HG03521 (cell line): ENCODE measurements at regions not wholly inside any gene's neighbourhood (a gene's known extent, or its start where the extent isn't known, plus 50 kb on each side); places are given as distances from the start of the nearest gene placed in this dataset.

ENCODE experiments used
- ATAC-seq: cut with Tn5 transposase; IDR thresholded peaks from one replicate; pipeline ENCODE4 v1.9.1; 2021; ENCODE audit warnings: mild to moderate bottlenecking, moderate library complexity; ENCODE audit not compliant: unreplicated experiment

DNA sequence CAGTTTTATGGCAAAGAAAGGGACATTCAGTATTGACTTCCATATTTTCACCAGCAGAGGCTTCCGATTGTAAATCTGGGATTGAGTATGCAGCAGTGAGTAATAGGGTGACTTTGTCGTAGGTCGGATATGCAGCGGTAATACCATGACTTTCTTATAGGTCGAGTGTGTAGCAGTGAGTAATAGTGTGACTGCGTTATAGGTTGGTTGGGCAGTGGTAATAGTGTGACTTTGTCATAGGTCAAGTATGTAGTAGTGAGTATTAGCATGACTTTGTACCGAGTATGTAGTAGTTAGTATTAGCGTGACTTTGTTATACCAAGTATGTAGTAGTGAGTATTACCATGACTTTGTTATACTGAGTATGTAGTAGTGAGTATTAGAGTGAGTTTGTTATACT is 268.2 kb upstream of the ADARB2 start:
- ATAC-seq: no peak

DNA sequence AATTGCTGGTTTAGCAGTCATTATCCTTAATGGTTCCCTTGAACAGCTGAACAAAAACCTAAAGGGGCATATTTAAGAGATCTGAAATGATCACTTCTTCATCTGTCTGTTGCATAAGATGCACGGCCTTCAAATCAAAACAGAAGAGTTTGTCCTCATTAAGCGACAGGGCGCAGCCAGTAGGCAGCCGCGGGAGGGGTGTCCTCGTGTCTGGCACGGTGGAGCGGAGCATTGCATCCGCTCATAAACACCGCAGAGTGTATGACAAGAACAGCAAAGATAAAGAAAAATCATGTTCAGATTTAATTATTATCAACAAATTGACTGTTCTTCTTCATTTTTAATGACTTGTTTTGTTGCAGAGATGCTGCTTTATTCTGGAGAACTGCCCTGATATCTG is 255.6 kb upstream of the ADARB2 start:
- no peak for ATAC-seq

DNA sequence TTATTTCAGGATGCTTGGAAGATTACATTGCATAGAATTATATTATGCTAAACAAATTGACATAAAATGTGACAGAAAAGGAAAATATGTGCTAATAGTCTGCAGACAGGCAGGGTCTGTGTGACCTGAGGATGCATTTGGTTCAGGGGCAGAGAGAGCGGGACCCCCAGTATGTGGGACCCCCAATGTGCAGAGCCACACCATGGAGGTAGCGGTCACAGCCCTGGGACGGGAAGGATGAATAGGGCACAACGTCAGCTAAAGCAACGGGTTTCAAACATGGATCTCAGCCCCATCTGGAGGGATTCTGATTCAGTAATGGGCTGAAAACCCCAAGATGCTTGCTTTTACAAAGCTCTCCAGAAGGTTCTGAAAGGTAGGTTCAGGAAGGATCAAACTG is 251.8 kb upstream of the ADARB2 start:
- ATAC-seq: no peak

DNA sequence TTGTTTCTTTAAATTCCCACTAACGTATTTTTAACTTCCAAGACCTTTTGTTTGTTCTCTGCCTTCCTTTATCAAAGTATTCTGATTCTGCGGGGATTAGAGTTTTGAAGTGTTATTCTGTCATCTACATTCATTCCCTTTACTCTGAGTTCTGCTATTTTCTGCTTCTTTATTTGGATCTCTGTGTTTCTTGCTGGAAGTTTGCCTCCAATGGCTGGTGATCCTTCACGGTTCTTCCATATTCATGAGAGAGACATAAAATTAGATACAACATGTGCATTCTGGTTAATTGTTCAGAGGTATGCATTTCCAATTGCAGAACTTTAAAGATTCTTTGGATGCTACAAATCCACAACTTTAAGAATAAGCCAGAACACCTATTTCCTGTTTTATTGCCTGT is 244.7 kb upstream of the ADARB2 start:
- no peak for ATAC-seq

DNA sequence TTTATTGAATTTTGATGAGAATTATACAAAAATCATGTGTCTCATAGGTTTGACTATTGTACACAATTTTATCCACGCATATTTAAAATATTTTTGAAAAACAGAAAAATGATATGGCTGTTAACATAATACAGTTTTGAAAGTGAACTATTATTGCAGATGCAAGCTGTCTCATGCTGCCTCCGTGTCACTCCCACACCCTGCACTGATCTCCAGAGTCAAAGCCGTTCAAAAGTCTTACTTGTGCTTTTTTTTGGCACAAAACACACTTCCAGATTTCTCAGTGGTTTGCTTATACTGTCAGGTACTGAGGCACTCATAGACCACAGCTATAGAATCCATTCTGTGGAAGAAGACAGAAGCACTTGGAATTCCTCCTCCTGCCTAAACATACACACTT is 243.1 kb upstream of the ADARB2 start:
- ATAC-seq: no peak

DNA sequence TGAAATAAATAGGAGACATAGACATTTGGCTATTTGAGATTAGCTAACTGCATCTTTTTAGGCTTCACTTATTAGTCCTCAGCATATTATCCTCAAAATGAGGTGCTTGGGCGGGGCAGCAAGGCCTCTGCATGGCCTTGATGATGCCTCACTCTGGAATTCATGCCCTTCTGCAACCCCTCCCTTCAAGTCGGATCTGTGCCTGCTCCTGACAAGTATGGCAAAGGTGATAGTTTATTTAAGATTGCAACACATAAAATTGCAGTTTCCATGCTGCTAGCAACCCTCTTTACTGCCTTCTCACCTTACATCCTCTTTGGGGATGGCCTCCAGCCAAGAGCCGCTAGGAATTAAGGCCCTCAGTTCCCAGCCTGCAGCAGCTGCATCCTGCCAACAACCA is 241.3 kb upstream of the ADARB2 start:
- no peak for ATAC-seq

DNA sequence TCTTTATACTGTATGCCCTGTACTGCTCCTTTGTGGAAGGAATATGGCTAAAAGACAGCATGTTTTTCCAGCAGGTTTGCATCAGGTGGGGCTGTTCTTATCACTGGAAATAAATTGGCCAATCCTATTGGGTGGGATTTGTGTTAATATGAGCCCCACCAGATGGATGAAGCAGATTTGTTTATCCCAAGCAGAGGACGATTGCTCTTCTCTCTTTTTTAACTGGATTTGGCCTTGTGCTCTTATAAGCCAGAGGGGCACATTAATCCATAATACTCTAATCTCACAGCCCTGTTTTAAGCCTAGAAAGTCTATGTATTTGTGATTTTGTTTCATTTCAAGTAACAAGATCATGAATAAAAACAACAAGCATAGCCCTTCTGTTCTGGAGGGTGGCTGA is 240.1 kb upstream of the ADARB2 start:
- no peak for ATAC-seq

DNA sequence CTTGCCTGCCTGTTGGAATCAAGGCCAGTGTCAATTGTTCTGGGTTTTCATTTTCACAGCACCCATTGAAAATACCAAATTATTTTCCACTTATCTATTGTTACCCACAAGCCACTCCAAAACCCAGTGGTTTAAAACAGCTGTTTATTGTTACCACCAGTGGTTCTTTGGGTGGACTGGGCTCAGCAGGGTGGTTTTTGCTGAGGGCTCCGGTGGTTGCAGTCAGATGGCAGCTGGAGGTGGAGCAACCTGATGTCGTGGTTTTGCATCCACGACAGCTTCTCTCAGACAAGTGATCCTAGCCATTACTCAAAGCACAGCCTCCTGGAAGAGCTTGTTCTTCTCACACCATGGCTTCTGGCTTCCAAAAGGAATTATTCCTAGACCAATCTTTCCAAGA is 235.1 kb upstream of the ADARB2 start:
- no peak for ATAC-seq

DNA sequence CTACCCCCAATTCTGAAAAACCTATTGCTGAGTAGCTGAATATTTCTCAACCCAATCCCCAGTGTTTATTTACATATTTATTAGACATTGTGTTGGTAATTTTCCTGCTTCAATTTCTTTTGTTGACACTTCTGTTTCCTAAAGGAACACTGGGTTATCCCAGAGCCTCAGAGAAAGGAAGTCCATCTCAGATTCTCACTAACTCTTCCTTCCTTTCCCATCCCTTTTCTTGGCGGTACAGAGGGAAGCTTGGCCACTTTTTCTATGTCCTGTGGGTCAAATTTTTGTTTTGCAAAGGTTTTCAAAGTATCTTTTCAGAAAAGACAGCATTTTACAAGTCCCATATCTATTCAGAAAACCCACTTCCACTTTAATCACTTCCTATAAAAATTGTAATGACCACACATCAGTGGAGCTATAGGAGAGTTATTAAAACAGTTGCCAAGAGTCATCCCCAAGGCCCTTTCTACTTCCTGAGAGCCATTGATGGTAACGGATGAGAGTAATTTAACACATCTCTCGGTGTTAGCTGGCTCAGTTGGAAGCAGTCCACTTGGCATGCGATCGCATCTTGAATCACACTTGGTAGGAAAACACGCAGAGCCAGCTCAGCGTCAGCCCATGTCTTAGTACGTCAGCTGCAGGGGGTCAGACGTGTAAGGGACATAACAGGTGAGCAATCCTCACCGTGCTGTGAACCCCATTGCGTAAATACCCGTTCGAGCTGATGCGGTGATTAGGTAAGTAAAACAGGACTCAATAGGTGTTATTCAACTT is 231.1 kb upstream of the ADARB2 start:
- ATAC-seq: no peak

DNA sequence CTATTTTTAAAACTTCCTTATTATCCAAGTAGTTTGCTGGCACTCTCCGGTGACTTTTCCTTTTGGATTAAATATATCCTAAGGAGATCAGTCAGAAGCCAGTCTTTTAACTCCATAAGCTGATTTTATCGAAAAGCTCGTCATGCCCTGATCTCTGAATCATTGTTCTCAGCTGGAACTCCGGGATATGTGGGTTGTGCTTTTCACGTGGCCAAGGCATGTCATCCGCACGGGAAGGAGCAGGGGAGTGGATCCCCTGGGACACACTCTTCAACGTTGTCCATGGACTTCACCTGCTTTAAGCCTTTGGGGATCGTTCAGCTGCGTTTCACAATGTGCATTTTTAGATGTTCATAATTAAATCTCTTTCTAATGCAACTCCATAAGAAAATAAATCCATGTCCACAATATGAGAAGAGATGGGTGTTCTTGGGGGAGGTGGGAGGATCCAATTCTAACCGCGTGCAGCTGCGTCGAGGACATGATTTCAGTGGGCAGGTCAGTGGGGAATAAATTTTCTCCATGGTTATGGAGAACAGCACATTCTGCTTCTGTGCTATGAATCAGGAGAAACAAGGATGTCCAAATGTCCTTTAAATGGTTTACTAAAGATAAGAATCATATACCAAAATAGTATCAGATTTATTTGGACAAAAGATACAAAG is 229.5 kb upstream of the ADARB2 start:
- ATAC-seq: no peak

DNA sequence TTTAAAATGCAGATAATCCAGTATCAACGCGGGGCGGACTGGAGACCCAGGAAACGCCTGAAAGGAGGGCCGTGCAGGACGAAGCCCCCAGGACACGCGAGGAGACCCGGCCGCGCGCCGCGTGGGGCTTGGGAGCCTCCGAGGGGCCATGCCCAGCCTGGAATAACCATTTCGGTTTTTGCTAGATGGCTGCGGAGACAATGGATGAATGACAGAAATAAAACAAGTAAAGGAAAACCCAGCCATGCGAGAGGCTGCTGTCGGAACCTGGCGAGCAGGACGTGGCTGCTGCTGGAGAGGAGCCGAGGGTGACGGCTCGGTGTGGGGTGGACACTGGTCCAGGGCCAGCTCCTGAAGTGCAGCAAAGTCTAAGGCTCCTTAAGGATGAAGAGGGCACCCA is 227.2 kb upstream of the ADARB2 start:
- ATAC-seq: no peak

DNA sequence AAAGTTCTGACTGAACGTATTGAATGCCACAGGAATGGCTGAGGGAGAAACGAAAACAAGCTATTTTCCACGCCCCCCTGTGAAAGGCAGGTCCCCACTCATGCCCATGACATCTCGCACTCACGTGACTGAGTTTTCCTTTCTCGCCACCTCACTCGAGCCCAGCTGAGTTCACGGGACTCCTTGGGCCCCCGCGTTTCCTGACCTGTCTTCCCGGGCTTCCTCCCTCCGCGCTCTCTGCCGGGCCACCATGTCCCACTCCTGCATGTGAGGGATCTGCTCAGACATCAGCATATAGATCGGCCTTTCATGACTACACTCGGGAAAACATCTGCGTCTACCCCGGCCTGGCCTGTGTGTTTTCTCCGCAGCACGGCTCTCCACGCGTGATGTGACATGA is 226.0 kb upstream of the ADARB2 start:
- ATAC-seq: no peak

DNA sequence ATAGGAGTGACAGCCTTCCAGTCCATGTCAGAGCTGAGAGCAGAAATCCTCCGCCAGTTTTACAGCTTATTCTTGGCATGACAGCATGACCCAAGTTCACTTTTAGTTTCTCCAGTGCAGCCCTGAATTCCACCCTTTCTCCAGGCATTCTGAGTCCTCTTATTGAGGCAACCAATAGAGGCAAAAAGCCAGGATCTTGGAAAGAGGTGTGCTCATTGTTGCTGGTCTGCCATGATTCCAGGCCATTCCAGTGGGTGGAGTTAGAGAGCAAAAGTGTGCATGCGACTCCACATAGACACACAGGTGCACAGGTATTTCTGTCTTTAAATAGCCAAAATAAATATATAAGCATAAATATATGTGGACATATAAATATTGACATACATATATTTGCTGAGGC is 224.7 kb upstream of the ADARB2 start:
- ATAC-seq: no peak

DNA sequence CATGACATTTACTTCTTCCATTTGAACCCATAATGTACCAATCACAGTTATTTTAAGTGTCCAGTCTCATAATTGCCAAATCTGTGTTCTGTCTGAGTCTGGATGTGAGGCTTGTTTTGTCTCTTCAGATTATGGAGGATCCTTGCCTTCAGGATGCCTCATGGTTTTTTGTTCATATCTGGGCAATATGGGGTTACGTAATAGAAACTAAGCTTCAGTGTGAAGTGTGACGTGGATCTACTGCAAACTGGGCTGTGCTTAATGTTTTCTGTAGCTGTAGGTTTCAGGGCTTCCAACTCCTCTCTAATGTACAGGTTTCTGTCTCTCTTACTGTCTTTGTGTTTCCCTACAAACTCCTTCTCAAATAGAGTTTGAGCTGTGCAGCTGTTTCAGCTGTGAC is 223.7 kb upstream of the ADARB2 start:
- ATAC-seq: no peak

DNA sequence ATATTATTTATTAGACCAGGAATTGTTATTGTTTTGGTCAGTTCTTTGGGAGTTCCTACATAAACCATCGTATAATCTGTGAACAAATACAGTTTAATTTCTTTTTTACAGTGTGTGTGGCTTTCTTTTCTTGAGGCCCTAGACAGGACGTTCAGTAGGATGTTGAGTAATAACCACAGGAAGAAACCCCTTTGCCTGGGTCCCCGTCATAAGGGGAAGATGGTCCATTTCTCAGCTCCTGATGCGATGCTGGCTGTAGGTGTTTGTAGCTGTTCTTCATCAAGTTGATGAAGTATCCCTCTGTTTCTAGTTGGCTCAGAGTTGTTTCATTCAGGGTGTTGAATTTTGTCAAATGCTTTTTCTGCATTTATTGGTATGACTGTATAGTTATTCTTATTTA is 219.7 kb upstream of the ADARB2 start:
- ATAC-seq: no peak

DNA sequence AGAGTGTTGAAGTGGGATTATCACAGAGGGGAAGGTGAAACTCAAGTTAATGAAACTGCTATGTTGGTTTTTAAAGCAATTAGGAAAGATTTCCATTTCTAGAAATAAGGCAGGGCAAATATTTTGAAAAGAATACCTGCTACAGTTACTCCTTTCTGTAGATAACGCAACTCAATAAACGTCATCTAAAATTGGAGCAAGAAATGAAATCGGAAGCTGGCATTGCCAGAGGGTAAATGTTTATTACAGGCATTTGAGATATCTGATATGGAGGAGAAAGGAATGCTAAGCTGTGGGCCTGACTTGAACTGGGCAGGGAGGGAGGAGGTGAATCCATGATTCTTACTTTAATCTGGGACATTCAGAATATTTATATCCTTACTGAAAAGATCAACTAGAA is 217.0 kb upstream of the ADARB2 start:
- ATAC-seq: no peak

DNA sequence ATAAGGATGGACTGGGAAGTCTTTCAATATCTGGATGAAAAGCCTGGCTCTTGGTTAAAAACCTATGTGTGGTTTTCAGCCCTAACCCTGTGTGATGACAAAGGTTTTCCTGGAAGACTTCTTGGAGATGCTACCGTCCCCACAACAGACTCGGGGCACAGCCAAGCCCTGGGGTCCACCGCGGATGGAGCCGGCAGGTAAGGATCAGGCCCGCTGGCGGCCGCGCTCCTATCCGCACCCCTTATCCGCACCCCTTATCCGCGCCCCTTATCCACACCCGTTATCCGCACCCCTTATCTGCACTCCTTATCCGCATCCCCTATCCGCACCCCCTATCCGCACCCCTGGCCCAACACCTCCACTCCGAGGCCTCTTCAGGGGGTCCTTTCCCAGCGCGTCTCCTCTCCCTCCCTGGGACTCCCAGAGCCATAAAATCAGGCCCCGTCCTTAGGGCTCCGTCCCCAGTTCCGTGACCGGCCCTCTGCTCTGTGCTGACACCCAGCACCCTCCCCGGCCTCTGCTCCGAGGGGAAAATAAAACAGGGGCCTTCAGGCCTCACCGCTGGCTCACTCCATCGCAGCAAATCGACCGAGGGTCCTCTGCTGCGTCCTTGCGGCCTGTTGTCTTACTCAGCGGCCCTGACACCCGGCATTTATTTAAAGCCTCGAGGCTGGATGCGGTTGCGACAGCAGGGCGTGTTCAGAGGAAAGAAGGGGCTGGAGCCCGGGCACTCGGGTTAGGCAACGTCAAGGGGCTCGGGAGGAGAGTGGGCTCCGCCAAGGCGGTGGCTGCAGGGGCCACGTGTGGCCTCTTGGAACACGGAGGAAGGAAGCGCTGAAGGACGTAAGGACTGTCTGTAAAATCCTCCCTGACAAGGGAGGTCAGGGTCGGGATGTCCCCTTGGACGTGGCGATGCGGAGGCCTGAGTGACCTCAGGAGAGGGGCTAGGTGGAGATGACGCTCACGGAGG is 215.1 kb upstream of the ADARB2 start:
- ATAC-seq: no peak

DNA sequence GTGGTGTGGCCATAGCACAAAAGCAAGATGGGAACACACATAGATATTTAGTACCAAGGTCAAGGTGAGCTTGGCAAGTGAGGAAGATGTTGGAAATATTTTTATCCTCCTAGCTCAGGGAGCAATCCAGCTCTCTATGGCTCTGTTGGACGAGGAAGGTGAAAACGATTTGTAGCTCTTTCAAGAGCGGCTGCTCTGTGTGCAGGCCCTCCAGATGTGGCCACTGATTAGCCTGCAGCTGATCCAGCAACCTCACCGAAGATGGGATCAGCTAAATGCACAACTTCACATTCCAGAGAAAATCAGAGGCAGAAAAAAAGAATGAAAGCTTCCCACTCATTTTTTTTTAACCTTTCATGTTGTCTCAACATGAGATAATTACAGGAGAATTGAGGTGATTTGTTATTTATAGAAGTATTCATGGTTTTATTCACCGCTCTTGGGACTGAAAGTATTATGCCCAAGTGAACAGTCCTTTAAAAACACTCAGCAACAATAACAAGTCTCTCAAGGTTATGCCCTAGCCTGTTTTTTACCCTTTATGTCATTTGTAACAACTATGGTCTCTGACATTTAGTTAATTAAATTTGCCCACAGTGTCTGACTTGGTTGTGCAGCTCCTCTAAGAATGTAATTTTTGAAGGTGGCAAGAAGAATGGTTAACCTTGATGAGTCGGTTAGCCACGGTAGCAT is 213.6 kb upstream of the ADARB2 start:
- ATAC-seq: no peak

DNA sequence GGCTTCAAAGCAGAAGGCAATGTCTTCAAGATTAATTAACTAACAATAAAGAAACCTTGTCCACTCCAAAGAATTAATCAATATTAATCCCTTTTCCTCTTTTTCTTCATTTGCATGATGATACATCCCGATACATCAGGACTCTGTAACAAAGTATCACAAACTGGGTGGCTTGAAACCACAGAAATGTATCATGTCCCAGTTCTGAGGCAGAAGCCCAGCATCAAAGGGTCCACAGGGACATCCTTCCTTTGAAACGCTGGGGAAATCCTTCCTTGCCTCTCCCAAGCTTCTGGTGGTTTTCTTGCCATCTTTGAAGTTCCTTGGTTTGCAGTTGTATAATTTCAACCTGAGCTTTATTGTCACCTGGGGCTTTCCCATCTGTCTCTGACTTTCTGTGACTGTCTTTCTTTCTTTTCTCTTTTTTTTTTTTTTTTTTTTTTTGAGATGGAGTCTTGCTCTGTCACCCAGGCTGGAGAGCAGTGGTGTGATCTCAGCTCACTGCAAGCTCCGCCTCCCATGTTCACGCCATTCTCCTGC is 210.2 kb upstream of the ADARB2 start:
- no peak for ATAC-seq

DNA sequence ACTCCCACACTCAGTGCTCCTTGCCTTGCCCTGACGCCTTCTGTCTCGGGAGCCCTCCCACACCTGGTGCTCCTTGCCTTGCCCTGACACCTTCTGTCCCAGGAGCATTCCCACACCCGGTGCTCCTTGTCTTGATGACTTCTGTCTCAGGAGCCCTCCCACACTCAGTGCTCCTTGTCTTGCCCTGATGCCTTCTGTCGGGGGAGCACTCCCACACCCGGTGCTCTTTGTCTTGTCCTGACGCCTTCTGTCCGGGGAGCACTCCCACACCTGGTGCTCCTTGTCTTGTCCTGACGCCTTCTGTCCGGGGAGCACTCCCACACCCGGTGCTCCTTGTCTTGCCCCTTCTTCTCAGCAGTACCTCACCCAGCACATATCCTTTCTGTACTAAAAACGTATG is 207.2 kb upstream of the ADARB2 start:
- ATAC-seq: no peak

DNA sequence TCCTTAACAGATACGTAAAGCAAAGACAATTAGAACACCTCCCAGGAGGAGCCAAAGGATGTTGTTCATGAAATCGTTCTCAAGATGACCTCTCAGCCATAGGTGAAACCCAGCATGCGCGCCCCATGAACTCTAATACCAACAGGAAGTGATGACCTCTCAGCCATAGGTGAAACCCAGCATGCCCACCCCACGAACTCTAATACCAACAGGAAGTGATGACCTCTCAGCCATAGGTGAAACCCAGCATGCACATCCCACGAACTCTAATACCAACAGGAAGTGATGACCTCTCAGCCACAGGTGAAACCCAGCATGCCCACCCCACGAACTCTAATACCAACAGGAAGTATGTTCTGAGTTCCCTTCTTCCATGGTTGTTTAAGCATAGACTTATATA is 205.2 kb upstream of the ADARB2 start:
- ATAC-seq: no peak
